ENCODE measurements at regions not wholly inside any gene's neighbourhood (a gene's known extent, or its start where the extent isn't known, plus 50 kb on each side); places are given as distances from the start of the nearest gene placed in this dataset.

DNA sequence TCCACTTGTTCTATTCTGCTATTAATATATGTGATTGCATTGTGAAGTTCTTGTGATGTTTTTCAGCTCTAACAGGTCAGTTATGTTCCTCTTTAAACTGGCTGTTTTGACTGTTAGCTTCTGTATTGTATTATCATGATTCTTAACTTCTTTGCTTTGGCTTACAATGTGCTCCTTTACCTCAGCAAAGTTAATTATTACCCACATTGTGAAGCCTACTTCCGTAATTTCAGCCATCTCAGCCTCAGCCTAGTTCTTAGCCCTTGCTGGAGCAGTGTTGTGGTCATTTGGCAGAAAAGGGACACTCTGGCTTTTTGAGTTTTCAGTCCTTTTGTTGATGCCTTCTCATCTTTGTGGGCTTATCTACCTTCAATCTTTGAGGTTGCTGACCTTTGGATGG lies 440.2 kb downstream of the TBC1D32 start:
- no peak for TF ChIP-seq CENPBD1 (CRISPR knock-in tag; IDR thresholded peaks at IDR 0.05; ENCODE audit: borderline replicate concordance, low read depth)
- TF ChIP-seq FOXC1 (CRISPR knock-in tag; IDR thresholded peaks at IDR 0.05; ENCODE audit: borderline replicate concordance): no peak
